Fibroblast of villous mesenchyme (primary cell): ENCODE measurements at regions not wholly inside any gene's neighbourhood (a gene's known extent, or its start where the extent isn't known, plus 50 kb on each side); places are given as distances from the start of the nearest gene placed in this dataset.

Experiments
- DNase-seq: peaks from one replicate; pipeline ENCODE4 v3.0.0-alpha.2; 2010; ENCODE audit warnings: low read depth
- H3K4me3 ChIP-seq: 2 replicates; pipeline ENCODE4 v1.5.1; 2011; ENCODE audit warnings: low read depth, mild to moderate bottlenecking, low read length
- TF ChIP-seq, protein P1 (sequence below): IDR thresholded peaks from 2 replicates; pipeline ENCODE4 v1.5.1; 2012; ENCODE audit warnings: low read depth, mild to moderate bottlenecking, low read length; ENCODE audit not compliant: insufficient read depth

DNA sequence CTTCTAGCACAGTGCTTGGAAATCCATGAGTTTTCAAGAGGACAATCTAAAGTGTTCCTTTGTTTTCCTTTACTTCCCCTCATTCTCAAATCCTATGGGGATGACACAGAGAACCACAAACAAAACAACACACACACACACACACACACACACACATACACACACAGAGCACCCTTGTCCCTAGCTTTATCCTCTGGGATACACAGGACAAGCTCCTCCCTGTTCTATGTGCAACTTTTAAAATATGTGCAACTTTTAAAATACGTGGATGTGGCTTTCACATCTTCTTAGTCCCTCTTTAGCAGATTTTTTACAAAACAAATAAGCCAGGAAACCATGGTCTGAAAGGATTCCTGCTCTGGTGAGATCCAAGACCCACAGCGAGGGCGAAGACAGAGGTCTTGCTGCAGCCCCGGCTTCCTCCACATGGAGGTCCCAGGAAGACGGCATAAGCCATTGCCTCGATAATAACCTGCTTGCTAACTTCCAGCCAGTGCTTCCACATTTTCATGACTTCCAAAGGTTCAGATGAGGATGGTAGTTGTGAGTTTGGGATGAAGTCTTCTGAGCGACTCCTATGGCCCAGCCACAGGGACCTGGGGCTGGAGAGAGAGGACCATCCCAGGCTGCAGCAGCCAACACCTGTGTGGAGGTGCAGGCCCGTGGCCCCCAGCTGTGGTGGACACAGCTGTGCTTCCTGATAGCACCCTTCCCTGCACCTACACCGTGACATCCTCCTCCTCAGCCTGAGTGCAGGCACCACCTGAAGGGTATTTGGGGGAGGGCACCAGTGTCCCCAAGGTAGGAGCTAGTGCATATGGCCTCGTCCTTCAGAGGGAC is 62.8 kb upstream of the CD93 start:
- TF ChIP-seq, protein P1, sequence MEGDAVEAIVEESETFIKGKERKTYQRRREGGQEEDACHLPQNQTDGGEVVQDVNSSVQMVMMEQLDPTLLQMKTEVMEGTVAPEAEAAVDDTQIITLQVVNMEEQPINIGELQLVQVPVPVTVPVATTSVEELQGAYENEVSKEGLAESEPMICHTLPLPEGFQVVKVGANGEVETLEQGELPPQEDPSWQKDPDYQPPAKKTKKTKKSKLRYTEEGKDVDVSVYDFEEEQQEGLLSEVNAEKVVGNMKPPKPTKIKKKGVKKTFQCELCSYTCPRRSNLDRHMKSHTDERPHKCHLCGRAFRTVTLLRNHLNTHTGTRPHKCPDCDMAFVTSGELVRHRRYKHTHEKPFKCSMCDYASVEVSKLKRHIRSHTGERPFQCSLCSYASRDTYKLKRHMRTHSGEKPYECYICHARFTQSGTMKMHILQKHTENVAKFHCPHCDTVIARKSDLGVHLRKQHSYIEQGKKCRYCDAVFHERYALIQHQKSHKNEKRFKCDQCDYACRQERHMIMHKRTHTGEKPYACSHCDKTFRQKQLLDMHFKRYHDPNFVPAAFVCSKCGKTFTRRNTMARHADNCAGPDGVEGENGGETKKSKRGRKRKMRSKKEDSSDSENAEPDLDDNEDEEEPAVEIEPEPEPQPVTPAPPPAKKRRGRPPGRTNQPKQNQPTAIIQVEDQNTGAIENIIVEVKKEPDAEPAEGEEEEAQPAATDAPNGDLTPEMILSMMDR: no peak
- H3K4me3 ChIP-seq: no peak overlapping the region
- DNase-seq: no peak

DNA sequence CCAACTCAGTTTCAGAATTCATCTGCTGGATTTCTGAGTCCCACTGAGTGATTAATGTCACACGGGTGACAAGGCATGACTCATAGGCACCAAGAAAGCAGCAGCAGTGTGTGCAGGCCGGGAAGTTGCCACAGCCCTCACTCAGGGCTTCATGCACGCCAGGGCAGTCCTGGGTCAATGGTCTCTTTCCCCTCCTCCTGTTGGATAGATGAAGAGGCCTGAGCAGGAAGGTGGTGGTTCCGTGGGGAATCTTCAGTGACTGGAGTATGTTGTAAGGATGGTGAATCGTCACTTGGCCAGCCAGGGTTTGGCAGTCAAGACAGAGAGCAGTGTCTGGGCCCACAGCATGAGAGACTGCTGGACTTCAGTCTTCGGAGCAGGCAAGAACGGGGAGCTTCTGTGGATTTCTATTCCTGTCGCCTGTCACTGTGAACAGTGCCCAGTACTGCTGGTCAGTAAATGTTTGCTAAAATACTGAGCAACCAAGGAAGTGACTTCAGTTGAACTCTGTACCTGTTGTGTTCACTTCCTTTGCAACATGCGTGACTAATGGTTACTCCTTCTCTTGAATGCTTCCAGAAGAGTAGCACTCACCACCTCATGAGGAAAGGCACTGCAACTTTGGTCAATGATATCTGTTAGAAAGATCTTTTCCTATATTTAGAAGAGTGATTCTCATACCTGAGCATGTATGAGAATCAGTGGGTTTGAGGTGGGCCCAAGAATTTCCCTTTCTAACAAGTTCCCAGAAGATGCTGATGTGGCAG is 62.0 kb upstream of the CD93 start:
- TF ChIP-seq, protein P1: no peak
- no peak overlapping the region for H3K4me3 ChIP-seq

DNA sequence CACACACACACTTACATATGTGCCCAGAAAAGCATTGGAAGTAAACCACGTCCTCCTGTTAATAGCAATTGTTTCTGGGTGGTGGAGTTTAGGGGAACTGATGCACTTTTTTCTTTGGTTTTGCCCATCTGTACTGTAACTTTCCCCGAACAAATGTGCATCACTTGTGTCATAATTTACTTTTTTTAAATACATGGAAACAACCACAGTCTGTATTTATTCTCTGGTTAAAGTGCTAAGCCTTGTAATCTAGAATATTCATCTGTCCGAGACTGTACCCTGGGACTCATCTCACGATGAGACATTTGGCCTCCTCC is 61.5 kb upstream of the CD93 start:
- no peak for DNase-seq
- H3K4me3 ChIP-seq: no peak overlapping the region
- TF ChIP-seq, protein P1: no peak

More for the DNA sequence above, 62.0 kb upstream of the CD93 start:
- peak; percentile 66 for DNase-seq

DNA sequence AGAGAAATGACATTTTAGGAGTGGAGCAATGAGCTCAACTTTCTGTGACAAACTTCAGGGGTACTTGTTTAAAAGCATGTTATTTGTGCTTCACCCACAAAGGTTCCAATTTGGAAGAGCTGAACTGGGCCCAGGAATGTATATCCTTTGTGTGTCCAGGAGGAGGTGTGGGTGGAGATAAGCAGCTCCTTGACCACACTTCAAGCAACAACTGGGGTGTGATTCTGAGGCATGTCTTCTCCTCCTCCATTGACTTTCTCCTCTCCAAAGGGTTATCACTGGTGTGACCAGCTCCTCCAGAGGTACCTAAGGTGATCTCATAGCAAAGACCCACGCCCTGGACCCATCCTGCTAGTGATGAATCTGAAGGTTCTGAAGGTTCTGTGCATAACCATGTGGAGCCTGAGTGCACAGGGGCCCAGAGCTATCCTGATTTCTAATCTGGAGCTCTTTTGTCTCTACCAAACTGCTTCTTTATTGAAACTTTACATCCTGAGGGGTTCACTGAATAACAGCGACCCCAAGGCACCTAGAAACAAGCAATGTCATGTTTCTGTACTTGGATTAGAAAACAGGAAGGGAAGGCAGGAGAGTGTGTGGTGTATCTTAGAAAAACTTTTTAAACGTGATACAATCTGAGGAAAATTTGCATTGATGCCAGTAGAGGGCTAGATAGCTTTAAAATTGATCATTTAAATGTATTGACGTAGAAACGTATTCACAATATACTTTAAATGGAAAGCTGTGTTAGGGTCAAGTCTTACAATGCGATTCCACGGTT is 60.9 kb upstream of the CD93 start:
- TF ChIP-seq, protein P1: no peak
- no peak for DNase-seq
- no peak overlapping the region for H3K4me3 ChIP-seq

DNA sequence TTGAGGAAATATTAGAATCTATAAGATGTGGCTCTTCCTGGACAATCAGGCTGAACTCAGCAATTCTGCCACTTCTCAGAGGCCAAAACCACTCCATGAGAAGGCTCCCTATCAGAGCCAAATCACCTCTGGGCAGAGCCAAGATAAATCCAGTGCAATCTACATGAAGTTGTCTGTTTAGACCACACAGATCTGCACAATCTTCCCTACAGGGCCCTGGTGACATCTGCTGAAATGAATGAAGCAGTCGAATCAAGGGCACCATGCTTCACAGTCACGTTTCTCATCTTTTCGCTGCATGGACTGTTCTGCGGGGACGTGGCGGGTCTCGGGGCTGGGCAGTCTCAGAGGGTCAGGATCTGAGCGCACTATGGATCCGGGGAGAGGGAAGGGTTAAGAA is 60.1 kb upstream of the CD93 start:
- no peak for DNase-seq
- H3K4me3 ChIP-seq: no peak overlapping the region
- TF ChIP-seq, protein P1: no peak

DNA sequence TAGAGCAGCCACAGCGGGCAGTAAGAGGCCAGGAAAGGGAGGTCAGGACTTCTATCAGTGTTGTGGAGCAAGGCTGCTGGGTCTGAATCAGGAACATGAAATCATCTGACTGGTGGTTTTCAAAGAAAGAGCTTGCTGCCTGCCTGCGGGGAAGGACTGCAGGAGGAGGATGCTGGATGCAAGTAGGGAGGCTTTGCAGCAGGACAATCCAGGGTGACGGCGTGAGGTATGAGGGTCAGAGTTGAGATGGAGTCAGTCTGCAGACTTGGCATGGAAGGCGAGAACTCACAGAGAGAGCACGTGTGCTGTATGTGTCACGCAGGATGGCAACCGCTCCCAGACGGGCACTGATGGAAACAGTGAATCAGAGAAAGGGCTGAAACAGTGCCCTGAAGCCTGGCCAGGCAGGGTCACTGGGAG is 59.2 kb upstream of the CD93 start:
- TF ChIP-seq, protein P1: no peak
- H3K4me3 ChIP-seq: no peak overlapping the region
- DNase-seq: peak; percentile 54
